Hepatocyte (in vitro differentiated cells): ENCODE measurements at regions not wholly inside any gene's neighbourhood (a gene's known extent, or its start where the extent isn't known, plus 50 kb on each side); places are given as distances from the start of the nearest gene placed in this dataset.

Source experiments
- DNase-seq: peaks from one replicate; pipeline ENCODE4 v3.0.0-alpha.2; 2016; ENCODE audit warnings: low spot score
- H2AFZ ChIP-seq: fragments of 200-600 bp; sonication (generic); 2 replicates; pipeline ENCODE4 v1.6.0; 2016; ENCODE audit warnings: antibody characterized with exemption, mild to moderate bottlenecking
- H3K27ac ChIP-seq: fragments of 200-600 bp; sonication (generic); 2 replicates; pipeline ENCODE4 v1.5.1; 2016; ENCODE audit warnings: mild to moderate bottlenecking
- H3K27me3 ChIP-seq: fragments of 200-600 bp; sonication (generic); 2 replicates; pipeline ENCODE4 v1.6.1; 2016
- H3K36me3 ChIP-seq: fragments of 200-600 bp; sonication (generic); replicated peaks from 2 replicates; pipeline ENCODE4 v1.5.1; 2016; ENCODE audit warnings: low read depth; ENCODE audit not compliant: insufficient read depth
- H3K4me1 ChIP-seq: fragments of 200-600 bp; sonication (generic); 2 replicates; pipeline ENCODE4 v1.5.1; 2016; ENCODE audit warnings: mild to moderate bottlenecking, moderate library complexity; ENCODE audit not compliant: insufficient read depth
- H3K4me2 ChIP-seq: fragments of 200-600 bp; sonication (generic); 2 replicates; pipeline ENCODE4 v1.6.0; 2016
- H3K4me3 ChIP-seq: fragments of 200-600 bp; sonication (generic); 2 replicates; pipeline ENCODE4 v1.5.1; 2016; ENCODE audit warnings: mild to moderate bottlenecking
- H3K79me2 ChIP-seq: fragments of 200-600 bp; sonication (generic); 2 replicates; pipeline ENCODE4 v1.6.0; 2017; ENCODE audit warnings: mild to moderate bottlenecking
- H3K9me2 ChIP-seq: fragments of 200-600 bp; sonication (generic); replicated peaks from 2 replicates; pipeline ENCODE4 v1.6.0; 2017; ENCODE audit warnings: mild to moderate bottlenecking; ENCODE audit not compliant: insufficient read depth
- H3K9me3 ChIP-seq: fragments of 200-600 bp; sonication (generic); 2 replicates; pipeline ENCODE4 v1.5.1; 2016; ENCODE audit warnings: low read depth, mild to moderate bottlenecking
- H4K20me1 ChIP-seq: fragments of 200-600 bp; sonication (generic); 2 replicates; pipeline ENCODE4 v1.6.0; 2016; ENCODE audit warnings: mild to moderate bottlenecking; ENCODE audit not compliant: insufficient read depth, poor library complexity, severe bottlenecking
- CTCF ChIP-seq: fragments of 200-600 bp; sonication (generic); IDR thresholded peaks from 2 replicates; pipeline ENCODE4 v1.5.1; 2016; ENCODE audit warnings: antibody characterized with exemption, mild to moderate bottlenecking; ENCODE audit not compliant: poor library complexity
- EZH2 ChIP-seq: fragments of 200-600 bp; sonication (generic); IDR thresholded peaks from 2 replicates; pipeline ENCODE4 v1.6.1; 2016; ENCODE audit warnings: antibody characterized with exemption, mild to moderate bottlenecking, borderline replicate concordance
- EZH2phosphoT487 ChIP-seq: fragments of 200-600 bp; sonication (generic); IDR thresholded peaks from one replicate; pipeline ENCODE4 v1.6.1; 2018; ENCODE audit warnings: antibody characterized with exemption, mild to moderate bottlenecking, low read depth, moderate library complexity; ENCODE audit not compliant: unreplicated experiment, severe bottlenecking
- WGBS: methylation state at CpG from one replicate; pipeline ENCODE4 v1.1.6; 2016; ENCODE audit warnings: low lambda C conversion rate; ENCODE audit errors: missing lambda C conversion rate; 5-methylcytosine and 5-hydroxymethylcytosine counted together

GRCh38 chr10:117698809-117699208 is 156.3 kb downstream of the EMX2 start:
- no peaks in the 10 kb centered on the region for H3K4me1 ChIP-seq
- H3K4me2 ChIP-seq: no peak overlapping the region
- H2AFZ ChIP-seq: no peak overlapping the region
- no peaks in the 10 kb centered on the region for H3K79me2 ChIP-seq
- H3K4me3 ChIP-seq: no peak overlapping the region
- no peaks in the 10 kb centered on the region for H3K27me3 ChIP-seq
- no peaks in the 10 kb centered on the region for H3K9me2 ChIP-seq
- no peaks in the 10 kb centered on the region for H3K9me3 ChIP-seq
- DNase-seq: no peak
- H3K27ac ChIP-seq: no peak overlapping the region
- WGBS: 72% methylated on average over 2 of the region's 2 CpGs
- H4K20me1 ChIP-seq: no peaks in the 10 kb centered on the region
- TF ChIP-seq EZH2 (no peak), EZH2phosphoT487 (no peak), CTCF (no peak)
- H3K36me3 ChIP-seq: no peaks in the 10 kb centered on the region

- WGBS: 82% methylated on average over 7 of the region's 7 CpGs
- Histone ChIP-seq H3K36me3 (no peaks in the 10 kb centered on the region), H3K4me1 (no peaks in the 10 kb centered on the region), H3K9me3 (no peaks in the 10 kb centered on the region), H3K27ac (no peak overlapping the region), H3K9me2 (no peaks in the 10 kb centered on the region), H2AFZ (no peak overlapping the region), H3K79me2 (no peaks in the 10 kb centered on the region), H3K4me3 (no peak overlapping the region), H3K4me2 (no peak overlapping the region), H4K20me1 (no peaks in the 10 kb centered on the region), H3K27me3 (no peaks in the 10 kb centered on the region)
- no peak for TF ChIP-seq EZH2phosphoT487
- TF ChIP-seq CTCF: no peak
- TF ChIP-seq EZH2: no peak
- no peak for DNase-seq
Measured at GRCh38 chr10:117699436-117700075, 157.0 kb downstream of the EMX2 start.

GRCh38 chr10:117710181-117710798 is 167.7 kb downstream of the EMX2 start:
- H3K36me3 ChIP-seq: no peaks in the 10 kb centered on the region
- no peak for DNase-seq
- no peak overlapping the region for H3K4me3 ChIP-seq
- TF ChIP-seq CTCF: no peak
- no peak for TF ChIP-seq EZH2phosphoT487
- no peak for TF ChIP-seq EZH2
- no peaks in the 10 kb centered on the region for H3K4me1 ChIP-seq
- no peaks in the 10 kb centered on the region for H3K9me3 ChIP-seq
- no peaks in the 10 kb centered on the region for H3K27me3 ChIP-seq
- H3K79me2 ChIP-seq: no peaks in the 10 kb centered on the region
- no peak overlapping the region for H3K27ac ChIP-seq
- no peaks in the 10 kb centered on the region for H3K9me2 ChIP-seq
- no peaks in the 10 kb centered on the region for H4K20me1 ChIP-seq
- no peak overlapping the region for H3K4me2 ChIP-seq
- WGBS: 86% methylated on average over 8 of the region's 8 CpGs
- H2AFZ ChIP-seq: no peak overlapping the region
